ENCODE measurements at regions not wholly inside any gene's neighbourhood (a gene's known extent, or its start where the extent isn't known, plus 50 kb on each side); places are given as distances from the start of the nearest gene placed in this dataset.

- no peak for TF ChIP-seq POLR2AphosphoS5 (IDR thresholded peaks at IDR 0.05)
- TF ChIP-seq CTCF (IDR thresholded peaks at IDR 0.05), result no peak
These were observed 86.5 kb upstream of the SGCD start for GRCh38 chr5:156240414-156240813.
